ENCODE measurements at regions not wholly inside any gene's neighbourhood (a gene's known extent, or its start where the extent isn't known, plus 50 kb on each side); places are given as distances from the start of the nearest gene placed in this dataset.

GRCh38 chr10:104577861-104578521, 63.1 kb upstream of the SORCS3 start:
- Histone ChIP-seq H3K27me3 (ENCODE audit: insufficient read depth, low read length) (peaks cover 32% of the 10 kb centered on the region), H3K9me2 (ENCODE audit: insufficient read depth) (no peaks in the 10 kb centered on the region), H3K36me3 (ENCODE audit: control insufficient read depth in 1 of 2, insufficient read depth in 2 of 2, low read length in 2 of 2) (no peaks in the 10 kb centered on the region), H3K9ac (ENCODE audit: low read length) (no peak overlapping the region), H3K4me2 (ENCODE audit: low read length) (no peak overlapping the region), H3K79me2 (ENCODE audit: insufficient read depth, low read length) (no peaks in the 10 kb centered on the region), H3K4me1 (ENCODE audit: control insufficient read depth in 1 of 2, insufficient read depth in 2 of 2, low read length in 2 of 2) (peaks cover 0 to 4% of the 10 kb centered on the region in 2 experiments; a peak in 1 of 4 replicates), H2AFZ (ENCODE audit: low read depth, low read length, poor library complexity, severe bottlenecking) (no peak overlapping the region), H3K27ac (ENCODE audit: low read depth, low read length) (no peak overlapping the region), H3K9me3 (ENCODE audit: control insufficient read depth in 1 of 2, insufficient read depth in 1 of 2, low read depth in 1 of 2, low read length in 2 of 2) (no peaks in the 10 kb centered on the region), H4K20me1 (ENCODE audit: insufficient read depth) (no peaks in the 10 kb centered on the region), H3K4me3 (replicated peaks in 1 of 2; ENCODE audit: low read depth in 1 of 2, low read length in 2 of 2) (no peak overlapping the region)
- TF ChIP-seq ELF1 (IDR thresholded peaks at IDR 0.05; ENCODE audit: borderline replicate concordance, low read depth) (no peak), POLR2AphosphoS5 (IDR thresholded peaks at IDR 0.05; ENCODE audit: low read depth, low read length) (peak; percentile 37; the same call in 1 of the 2 replicates), CEBPB (IDR thresholded peaks at IDR 0.05; ENCODE audit: low read depth) (peak; percentile 83), CTCF (IDR thresholded peaks at IDR 0.05 in 2 of 3, conservative IDR thresholded peaks at IDR 0.05 in 1 of 3; ENCODE audit: borderline replicate concordance in 1 of 3, insufficient read depth in 1 of 3, low read depth in 2 of 3, low read length in 2 of 3) (peak in 2 of 3 experiments; percentile 17 to 20; a peak in 3 of 6 replicates), ZFX (IDR thresholded peaks at IDR 0.05) (no peak)
- no TSS peak for BruUV-seq (replicated peaks)
- DNase-seq (ENCODE audit: low read depth, low spot score) (peak; percentile 61), ATAC-seq (peak; percentile 33; the same call in 1 of the 2 replicates)
- RAD21 ChIA-PET (ENCODE audit: low non-redundant PET in 1 of 2, low total read pairs in 2 of 2, uncharacterized antibody in 2 of 2, unreplicated experiment in 2 of 2), result interaction anchor here in 1 of 2 experiments (0.7 kb wide), 1 partner anchor 36 kb away, joined by 4 read pairs; no protein-coding TSS in a partner anchor
- POLR2A ChIA-PET, result no interaction called here
- CTCF ChIA-PET, result interaction anchor here (1.1 to 4.1 kb wide), 3 partner anchors 29 to 44 kb away, joined by 3 to 30 read pairs (median 13); no protein-coding TSS in a partner anchor
- intact Hi-C loops (cut with micrococcal nuclease), result no loop called here

- DNase-seq (ENCODE audit: low read depth, low spot score) (no peak), ATAC-seq (no peak)
- no peak for TF ChIP-seq JUND (IDR thresholded peaks at IDR 0.05)
- no peak for TF ChIP-seq CEBPB (IDR thresholded peaks at IDR 0.05; ENCODE audit: low read depth)
- no peak for TF ChIP-seq SP1 (IDR thresholded peaks at IDR 0.05; ENCODE audit: low read depth)
- no peak for TF ChIP-seq MAX (IDR thresholded peaks at IDR 0.05)
- no peak for TF ChIP-seq EZH2phosphoT487 (IDR thresholded peaks at IDR 0.05; ENCODE audit: borderline replicate concordance)
- Histone ChIP-seq H2AFZ (ENCODE audit: low read depth, low read length, poor library complexity, severe bottlenecking) (no peak overlapping the region), H3K9me2 (ENCODE audit: insufficient read depth) (no peaks in the 10 kb centered on the region), H3K27ac (ENCODE audit: low read depth, low read length) (no peak overlapping the region), H3K9ac (ENCODE audit: low read length) (no peak overlapping the region), H3K4me2 (ENCODE audit: low read length) (no peak overlapping the region), H3K4me1 (ENCODE audit: control insufficient read depth in 1 of 2, insufficient read depth in 2 of 2, low read length in 2 of 2) (peaks cover 0 to 4% of the 10 kb centered on the region in 2 experiments; a peak in 1 of 4 replicates), H3K79me2 (ENCODE audit: insufficient read depth, low read length) (no peaks in the 10 kb centered on the region), H4K20me1 (ENCODE audit: insufficient read depth) (no peaks in the 10 kb centered on the region), H3K9me3 (ENCODE audit: control insufficient read depth in 1 of 2, insufficient read depth in 1 of 2, low read depth in 1 of 2, low read length in 2 of 2) (no peaks in the 10 kb centered on the region), H3K4me3 (replicated peaks in 1 of 2; ENCODE audit: low read depth in 1 of 2, low read length in 2 of 2) (no peak overlapping the region), H3K27me3 (ENCODE audit: insufficient read depth, low read length) (peaks cover 26% of the 10 kb centered on the region), H3K36me3 (ENCODE audit: control insufficient read depth in 1 of 2, insufficient read depth in 2 of 2, low read length in 2 of 2) (no peaks in the 10 kb centered on the region)
- ChIA-PET RAD21 (ENCODE audit: low non-redundant PET in 1 of 2, low total read pairs in 2 of 2, uncharacterized antibody in 2 of 2, unreplicated experiment in 2 of 2) (interaction anchor here in 1 of 2 experiments (1.3 kb wide), 1 partner anchor 44 kb away, joined by 6 read pairs; no protein-coding TSS in a partner anchor), POLR2A (interaction anchor here (0.6 kb wide), 1 partner anchor 293 kb away, joined by 3 read pairs; no protein-coding TSS in a partner anchor), CTCF (interaction anchor here (1.1 to 4.1 kb wide), 4 partner anchors 28 to 172 kb away, joined by 3 to 30 read pairs (median 10); no protein-coding TSS in a partner anchor)
- intact Hi-C loops (cut with micrococcal nuclease), result no loop called here
- BruUV-seq (replicated peaks), result no TSS peak
These were observed 62.4 kb upstream of the SORCS3 start for GRCh38 chr10:104578671-104579070.
